Stomach (tissue), 4 donors: ENCODE measurements at regions not wholly inside any gene's neighbourhood (a gene's known extent, or its start where the extent isn't known, plus 50 kb on each side); places are given as distances from the start of the nearest gene placed in this dataset.

Experiments
- CTCF ChIP-seq, 7 experiments: fragments of 450-650 bp in 4 of 7; fragments of 200-600 bp in 3 of 7; sonication (generic) in 3 of 7; IDR thresholded peaks; one replicate each; pipeline ENCODE4 v1.5.1; 2016 to 2019; ENCODE audit warnings: antibody characterized with exemption in 7 of 7, control low read depth in 2 of 7, mild to moderate bottlenecking in 1 of 7
- EP300 ChIP-seq: sonication (generic); formaldehyde crosslinking; IDR thresholded peaks from one replicate; pipeline ENCODE4 v1.6.1; 2017; ENCODE audit warnings: antibody characterized with exemption
- POLR2A ChIP-seq, 4 donors: fragments of 450-650 bp; IDR thresholded peaks; one replicate each; pipeline ENCODE4 v1.6.1; 2016; ENCODE audit warnings: antibody characterized with exemption in 4 of 4, control low read depth in 2 of 4, mild to moderate bottlenecking in 1 of 4, moderate library complexity in 1 of 4
- POLR2AphosphoS5 ChIP-seq, 3 donors: sonication (generic); formaldehyde crosslinking; IDR thresholded peaks; one replicate each; pipeline ENCODE4 v1.6.1; 2016; ENCODE audit warnings: antibody characterized with exemption in 3 of 3

DNA sequence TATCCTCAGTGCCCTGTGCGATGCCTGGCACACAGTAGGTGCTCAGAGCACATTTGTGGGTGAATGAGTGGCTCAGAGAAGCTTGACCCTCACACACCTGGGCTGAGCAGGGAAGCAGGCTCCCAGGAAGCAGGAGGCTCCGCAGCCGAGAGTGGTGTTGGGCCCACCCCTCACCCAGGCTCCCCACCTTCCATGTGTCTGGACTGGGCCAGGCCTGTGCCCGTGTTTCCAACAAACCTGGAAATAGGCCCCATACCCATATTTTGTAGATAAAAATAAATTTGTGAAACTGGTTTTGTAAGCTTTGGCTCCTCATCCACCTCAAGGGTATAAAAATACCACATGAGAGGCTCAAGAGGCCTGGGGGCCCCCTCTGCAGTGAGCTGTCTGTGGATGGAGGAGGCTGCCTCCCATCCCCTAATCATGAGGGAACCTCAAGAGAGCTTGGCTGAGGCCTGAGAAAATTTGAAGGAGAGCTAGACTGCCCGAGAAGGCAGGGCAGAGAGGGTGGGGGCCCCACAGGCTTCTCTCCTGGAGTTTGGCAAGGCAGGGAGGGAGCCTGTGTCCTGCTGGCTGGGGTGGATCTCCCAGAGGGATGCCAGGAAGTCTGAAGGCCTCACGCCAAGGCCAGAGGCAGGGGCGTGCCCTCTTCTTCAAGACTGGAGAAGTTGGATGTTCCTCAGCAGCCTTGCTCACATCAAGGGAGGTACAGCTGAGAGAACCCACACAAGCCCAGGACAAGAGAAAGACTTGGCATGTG lies 147.0 kb upstream of the NECTIN1 start:
- TF ChIP-seq POLR2AphosphoS5 (IDR thresholded peaks at IDR 0.05) (no peak), CTCF (IDR thresholded peaks at IDR 0.05) (no peak), POLR2A (IDR thresholded peaks at IDR 0.05) (no peak), EP300 (no peak)
